Fibroblast of skin of back (primary cell): ENCODE measurements at regions not wholly inside any gene's neighbourhood (a gene's known extent, or its start where the extent isn't known, plus 50 kb on each side); places are given as distances from the start of the nearest gene placed in this dataset.

ENCODE experiments used
- DNase-seq: peaks from one replicate; pipeline ENCODE4 v3.0.0-alpha.2; 2013

DNA sequence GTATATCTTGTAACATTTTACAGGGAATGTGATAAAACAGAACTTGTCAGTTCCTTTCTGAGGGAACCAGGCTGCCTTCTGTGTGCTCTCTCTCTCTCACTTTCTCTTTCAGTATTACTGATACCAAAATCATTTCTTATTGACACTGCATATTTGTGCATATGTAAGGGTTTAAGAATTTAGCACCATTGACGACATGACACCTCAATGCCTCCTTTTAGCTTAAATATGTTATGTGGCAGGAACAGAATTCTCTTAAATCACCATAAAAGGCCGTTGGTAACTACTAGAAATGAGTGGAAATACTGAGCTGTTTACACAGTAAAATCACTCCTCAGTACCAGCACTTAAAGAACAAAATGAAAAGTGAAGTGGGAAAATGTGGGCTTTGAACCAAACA is 457.7 kb upstream of the SYT1 start:
- peak; percentile 54 for DNase-seq

DNA sequence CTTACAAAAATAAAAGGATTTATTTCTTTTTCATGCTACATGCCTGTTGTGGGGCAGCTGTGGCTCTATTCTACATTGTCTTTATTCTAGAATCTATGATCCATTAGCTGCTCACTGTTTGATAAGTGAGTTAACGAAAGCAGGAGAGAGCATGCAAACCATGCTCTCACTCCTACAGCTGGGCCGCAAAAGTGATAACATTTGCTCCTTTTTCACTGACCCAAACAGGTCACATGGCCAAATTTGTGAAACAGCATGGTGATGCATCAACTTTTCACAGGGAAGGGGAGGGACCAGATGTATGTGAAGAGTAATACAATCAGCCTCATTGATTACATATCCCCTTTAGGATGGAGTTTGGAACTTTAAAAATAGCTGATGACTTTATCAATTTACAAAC is 456.9 kb upstream of the SYT1 start:
- DNase-seq, result no peak

DNA sequence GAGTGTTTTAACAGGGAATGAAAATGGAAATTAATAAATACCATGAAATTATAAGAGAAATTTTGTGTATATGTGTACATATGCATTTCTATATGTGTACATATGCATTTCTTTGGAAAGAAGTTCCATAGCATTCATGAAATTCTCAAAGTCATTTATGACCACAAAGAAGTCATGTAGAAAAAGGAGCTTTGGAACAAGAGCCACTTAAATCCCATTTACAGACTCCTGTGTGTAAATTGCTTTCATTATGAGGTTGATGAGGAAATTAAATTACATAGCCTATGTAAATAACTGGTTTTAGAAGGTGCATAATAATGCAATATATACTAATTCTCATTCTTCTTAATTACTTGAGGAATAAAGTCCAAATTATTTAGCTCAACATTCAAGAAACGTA is 450.5 kb upstream of the SYT1 start:
- no peak for DNase-seq

DNA sequence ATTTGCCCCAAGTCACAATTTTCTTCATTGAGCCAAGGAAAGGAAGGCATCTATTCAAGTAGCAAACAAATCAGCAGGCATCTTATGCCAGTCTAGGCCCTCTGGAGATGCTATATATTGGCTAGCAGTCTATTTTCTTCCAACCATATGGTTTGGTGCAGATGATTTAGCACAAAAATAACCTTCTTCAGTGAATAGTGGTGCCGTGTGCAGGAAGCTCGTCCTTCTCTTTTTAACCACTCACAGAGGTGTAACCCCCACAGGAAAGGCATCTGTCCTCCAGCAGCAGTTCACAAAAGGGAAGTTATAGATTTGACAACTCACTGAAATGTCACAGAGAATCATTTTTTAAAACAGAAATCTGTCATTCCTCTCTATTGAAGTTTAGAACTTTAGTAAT is 445.7 kb upstream of the SYT1 start:
- DNase-seq, result no peak

DNA sequence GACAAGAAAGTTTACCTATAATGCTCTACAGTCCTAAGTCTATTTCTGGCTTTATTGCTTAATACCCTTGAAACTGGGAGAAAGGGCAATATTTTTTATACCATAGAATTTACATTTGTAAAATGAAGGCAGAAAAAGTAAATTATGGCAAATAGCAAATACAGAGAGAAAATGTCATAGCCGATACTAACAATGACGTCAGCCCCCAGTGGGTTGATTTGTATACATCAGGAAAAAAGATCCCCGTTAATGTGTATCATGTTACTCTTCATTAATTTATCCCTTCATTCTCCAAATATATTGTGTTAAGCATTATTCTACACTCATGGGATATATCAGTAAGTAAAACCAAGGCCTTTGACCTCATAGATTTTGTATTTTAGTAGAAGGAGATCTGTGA is 445.1 kb upstream of the SYT1 start:
- DNase-seq, result no peak

DNA sequence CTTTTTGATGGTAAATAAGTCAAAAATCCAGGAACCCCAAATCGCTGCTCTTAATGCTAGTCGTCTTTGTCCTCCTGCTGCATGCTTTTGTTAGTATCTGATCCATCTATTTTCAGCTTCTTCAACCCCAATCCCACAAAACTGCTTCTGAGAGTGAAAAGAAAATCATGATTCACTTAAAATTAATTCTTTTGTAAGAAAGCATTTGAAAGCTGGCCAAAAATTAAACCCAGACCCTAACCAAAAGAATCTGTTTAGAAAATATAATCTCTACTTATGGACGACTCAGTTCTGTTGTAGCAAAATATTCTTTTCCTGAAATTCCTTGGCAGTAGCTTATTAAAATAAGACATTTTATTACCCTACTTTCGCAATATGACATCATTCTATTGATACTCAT is 443.6 kb upstream of the SYT1 start:
- peak; percentile 46 for DNase-seq

DNA sequence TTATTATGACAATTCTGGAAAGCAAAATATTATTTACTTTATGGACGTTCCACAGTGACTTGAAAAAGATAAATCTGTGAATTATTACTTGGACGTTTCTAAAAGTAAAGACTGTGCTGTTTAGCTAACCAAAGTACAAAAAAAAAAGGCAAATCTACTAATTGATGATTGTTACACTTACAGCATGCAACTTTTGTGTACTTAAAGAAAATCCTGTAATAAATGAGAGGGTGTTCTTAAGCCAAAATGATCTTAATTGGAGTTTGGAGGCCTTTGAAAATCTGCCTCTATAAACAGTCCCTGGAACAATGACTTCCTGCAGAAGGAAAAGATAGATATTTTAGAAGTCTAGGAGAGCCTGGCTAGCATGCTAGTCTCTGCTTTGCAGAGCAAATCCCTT is 434.0 kb upstream of the SYT1 start:
- DNase-seq, result no peak

DNA sequence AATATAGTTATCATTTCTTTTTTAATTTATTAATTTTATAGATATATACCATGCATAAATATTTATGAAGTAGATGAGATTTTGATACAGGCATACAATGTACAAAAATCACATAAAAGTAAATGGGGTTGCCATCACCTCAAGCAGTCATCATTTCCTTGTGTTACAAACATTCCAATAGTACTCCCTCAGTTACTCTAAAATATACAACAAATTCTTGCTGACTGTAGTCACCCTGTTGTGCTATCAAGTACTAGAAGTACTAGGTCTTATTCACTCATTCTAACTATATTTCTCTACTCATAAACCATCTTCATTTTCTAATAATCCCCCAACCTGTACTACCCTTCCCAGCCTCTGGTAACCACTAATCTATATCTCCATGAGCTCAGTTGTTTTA is 432.6 kb upstream of the SYT1 start:
- peak; percentile 9 for DNase-seq

DNA sequence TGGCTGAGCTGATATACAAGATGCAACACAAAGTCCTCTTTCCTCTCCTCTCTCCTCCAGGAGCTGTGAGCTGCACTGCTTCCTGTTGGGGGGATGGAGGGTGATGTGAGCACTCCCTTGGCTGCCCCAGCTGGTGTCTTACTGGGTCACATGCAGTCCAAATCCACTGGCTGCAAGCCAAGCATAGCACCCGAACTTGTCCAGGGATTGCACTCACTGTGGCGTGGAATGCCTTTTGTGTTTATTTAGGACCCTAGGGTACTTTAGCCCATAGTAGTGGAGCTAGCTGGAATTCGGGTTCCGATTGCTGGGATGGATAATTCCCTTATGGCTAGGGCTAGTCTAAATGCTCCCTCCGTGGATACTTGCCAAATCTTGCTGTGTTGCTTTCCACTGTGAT is 424.9 kb upstream of the SYT1 start:
- DNase-seq, result no peak

DNA sequence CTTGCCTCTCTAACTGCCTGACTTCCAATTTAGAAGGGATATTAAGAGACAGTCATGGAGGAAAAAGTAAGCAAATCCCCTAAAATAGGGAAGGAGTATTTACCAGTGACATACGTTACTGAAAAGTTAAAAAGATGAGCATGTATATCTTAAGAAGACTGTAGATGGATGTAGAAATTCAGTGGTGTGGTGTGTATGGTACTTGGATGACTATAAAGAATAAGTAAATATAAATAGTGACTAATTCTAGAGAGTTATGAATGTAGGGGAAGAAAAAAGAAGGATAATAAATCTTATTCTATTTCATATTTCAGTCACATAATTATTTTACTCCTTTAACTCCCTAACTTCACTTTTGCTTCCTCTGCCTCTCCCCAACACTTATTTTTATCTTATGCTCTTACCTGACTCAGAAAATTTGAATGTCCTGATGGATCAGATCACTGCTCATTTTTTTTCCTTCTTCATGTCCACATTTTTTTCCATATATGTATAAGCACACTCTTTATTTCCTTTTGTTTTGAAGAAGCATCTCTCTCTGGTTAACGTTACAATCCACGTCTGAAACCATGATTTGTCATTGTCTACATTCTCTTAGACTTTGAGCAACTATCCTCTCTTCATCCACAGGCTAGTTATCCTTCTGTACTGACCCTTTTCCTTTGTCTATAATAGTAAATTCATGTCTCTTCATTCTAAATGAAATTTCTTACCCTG is 422.7 kb upstream of the SYT1 start:
- DNase-seq, result no peak

DNA sequence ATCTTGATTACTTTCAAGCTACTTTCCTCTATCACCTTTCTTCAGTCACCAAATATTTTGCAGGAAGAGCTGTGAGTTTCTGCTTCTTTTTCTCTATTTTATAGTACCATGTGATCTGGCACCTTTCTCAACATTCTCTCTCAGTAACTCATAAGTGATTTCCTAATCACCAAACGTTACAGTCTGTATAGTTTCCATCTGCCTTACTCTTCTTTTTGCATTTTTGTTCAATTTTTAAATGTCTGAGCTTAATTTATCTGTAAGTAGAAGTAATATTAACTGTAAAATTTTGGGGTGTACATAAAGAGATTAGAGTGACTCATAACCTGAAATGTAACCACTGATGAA is 422.1 kb upstream of the SYT1 start:
- DNase-seq, result no peak

DNA sequence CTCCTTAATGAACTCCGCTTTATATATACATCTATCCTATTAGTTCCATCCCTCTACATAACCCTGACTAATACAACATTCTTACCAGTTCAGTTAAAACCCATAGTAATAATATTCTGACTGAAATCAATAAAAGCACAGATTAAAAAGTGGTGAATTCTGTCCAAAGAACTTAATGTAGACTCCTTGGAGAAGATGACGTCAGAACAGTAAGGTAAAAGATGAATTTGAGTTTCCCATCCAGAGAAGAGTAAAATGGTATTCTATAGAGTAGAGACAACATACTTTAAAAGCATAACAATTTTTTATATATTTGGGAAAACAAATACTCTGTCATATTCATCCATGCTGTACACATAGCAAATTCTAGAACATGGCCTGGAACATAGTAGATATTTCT is 418.0 kb upstream of the SYT1 start:
- no peak for DNase-seq

DNA sequence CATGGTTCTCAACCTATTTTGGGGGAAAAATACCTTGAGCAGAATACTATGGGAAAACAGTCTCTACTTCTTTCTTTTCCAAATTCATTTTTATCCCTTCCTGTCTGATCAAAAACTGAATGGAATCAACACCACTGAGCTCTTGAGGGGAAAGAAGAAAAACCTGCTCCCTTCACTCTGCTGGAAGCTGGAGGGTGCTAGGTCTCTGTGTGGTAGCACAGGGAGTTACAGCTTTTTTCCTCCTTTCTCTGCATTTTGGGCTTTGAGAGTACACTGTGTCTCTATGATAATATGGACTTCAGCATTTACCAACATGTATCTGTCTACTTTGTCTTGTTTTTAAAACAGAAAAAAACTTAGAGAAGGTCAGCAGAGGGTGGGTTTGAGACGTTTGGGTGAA is 417.2 kb upstream of the SYT1 start:
- DNase-seq, result no peak

DNA sequence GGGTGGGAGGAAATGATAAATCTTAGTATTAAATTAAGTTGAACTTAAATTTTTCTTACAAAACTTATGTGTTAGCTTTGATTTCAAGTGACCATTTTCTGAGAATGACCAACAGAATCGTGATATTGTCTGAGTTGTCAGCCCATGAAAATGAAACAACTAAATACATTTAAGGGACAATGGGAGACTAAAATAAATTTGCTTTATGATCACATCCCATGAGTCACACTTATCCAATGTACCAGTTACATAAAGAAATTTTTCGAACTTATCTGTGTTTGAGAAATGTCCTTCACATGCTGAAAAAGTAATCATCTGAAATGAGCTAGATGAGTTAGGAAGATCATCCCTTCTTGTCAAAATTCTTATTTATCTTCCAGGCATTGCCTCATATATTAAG is 415.9 kb upstream of the SYT1 start:
- DNase-seq, result no peak

DNA sequence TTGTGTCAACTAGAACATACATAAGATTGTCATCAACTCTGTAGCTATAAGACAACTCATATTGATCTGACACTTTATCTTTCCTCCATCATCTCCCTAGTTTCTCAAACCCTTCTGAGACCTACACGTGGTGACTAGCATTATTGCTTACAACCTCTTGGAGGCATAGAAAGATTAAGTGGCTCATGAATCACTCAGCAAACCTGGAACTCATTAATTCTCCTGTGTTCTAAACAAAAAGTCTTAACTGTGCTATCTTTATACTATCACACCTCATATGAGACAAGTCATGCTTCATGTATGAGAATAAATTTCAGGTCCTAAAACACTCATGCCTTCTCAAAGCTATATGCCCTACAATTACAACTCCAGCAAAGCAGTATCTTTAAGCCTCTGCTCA is 408.6 kb upstream of the SYT1 start:
- DNase-seq, result no peak

DNA sequence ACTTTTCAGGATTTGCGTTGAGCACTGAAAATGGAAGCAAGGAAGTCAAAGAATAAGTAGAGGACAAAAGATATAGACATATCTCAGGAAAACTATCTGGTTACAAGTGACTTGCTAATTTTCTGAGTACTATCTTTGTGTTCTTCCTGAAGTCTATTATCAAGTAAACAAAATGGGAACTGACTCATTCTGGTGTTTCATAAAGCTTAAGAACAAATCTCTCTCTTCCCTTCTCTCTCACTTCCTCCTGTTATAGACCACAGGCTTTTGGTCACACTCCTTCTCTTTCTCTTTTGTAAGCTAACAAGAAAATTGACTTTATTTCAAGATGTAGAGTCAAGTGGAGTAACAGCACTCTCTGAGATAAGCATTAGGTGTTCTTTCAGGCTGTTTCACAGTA is 406.6 kb upstream of the SYT1 start:
- DNase-seq, result no peak

DNA sequence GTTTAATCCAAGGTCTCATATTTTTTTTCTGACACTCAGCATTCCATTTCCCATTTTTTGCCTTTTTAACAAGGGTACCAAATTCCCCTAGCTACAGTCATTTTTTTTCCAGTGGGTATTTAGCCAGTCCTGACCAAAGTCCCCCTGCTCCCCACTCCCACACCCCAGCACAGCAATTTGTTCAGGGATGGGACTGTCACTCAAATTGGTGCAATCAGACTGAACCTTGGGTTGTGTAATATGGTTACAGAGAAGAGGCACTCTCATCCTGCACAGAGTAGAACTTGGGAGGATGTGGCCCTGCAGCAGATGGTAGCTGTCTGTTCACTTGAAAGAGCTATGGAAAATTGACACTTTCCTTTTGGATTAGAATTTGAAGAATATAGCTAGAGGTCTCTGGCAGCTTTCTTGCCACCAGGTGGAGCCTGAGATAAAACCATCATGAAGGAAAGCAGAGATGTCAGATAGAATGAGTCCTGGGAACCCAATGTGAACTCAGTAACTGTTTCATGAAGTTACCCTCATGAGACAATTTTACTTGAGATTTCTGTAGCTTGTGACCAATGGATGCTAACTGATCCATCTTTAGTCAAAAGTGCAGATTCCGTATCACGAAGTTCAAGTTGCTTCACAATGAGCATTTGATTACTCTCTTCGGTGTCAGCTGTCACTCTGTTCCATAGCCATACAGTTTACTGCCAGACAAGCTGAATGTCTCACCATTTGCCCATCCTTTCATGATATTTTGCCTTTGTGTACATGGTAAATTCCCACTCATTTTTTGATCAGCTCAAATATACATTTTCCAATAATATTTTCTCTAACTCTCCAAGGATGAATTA is 394.0 kb upstream of the SYT1 start:
- DNase-seq, result peak; percentile 46

DNA sequence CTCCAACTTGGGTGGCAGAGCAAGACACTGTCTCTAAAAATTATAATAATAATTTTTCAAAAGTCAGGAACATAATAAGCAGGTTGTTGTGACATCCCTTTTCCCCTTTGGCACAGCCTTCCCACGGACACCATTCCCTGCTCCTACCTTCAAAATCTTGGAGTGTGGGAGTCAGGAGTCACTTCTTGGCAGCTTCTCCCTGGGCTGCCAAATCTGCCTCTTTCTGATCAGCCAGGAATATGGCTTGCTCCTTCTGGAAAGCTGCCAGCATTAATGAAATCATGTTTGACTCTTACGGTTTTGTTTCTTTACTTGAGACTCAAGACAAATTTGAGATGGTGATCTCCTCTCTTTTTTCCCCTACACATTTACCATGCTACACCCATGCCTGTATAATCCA is 391.4 kb upstream of the SYT1 start:
- DNase-seq, result peak; percentile 5

DNA sequence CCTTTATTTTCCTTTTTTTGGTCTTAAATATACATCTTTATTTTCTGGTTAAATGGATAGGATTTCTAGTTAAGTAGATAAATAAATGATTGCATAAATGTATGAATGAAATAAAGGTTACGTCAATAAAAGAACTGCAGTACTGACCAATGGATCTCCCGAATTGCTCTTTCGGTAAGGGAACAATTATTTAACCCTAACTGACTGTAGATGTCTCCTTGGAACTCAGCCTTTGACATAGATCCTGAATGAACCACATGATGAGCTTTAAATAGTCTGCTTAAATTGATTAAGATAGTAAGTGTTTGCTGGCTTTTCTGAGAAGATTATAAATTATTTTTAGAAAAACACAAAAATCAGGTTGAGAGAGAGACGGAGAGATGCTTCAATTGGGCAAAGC is 391.0 kb upstream of the SYT1 start:
- DNase-seq, result no peak

DNA sequence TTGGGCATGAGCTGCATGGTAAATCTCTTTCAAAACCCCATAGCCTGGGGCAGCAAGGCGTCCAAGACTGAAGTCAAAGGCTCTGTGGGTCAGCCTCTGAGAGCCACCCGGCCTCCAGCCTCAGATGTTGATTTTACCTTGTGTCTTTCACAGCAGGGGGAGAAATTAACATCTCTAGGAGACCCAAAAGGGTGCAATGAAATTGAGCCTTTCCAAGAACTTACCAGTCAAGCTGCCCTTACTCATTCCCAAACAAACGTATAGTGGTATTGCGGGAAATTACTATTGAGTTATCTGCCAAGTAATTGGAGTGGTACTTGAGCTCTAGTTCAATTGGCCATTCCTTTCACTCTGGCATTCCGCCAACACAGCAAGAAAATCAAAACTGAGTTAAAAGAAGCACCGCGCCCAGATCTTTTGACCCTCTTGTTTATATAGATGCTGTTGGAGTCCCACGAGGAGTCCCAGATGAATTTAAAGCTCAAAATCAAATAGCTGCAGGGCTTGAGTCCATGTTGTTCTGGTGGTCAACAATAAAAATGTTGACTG is 380.7 kb upstream of the SYT1 start:
- DNase-seq, result no peak

DNA sequence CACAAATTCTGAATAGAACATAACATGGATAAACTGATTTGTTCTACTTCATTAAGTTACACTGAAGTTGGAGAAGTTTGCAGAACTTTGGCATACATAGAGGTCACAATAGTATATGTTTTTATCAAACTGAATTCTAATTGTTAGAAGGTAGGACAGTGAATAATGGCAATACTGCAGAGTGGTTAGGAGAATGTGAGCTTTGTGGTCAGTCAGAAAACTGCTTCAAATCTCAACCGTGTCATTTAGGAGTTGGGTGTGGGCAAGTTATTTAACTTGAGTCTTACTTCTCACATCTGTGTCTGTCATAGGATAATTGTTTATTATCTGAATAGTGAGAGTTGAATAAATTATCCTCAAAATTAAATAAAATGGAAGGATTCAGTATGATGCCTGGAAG is 374.6 kb upstream of the SYT1 start:
- DNase-seq, result no peak

DNA sequence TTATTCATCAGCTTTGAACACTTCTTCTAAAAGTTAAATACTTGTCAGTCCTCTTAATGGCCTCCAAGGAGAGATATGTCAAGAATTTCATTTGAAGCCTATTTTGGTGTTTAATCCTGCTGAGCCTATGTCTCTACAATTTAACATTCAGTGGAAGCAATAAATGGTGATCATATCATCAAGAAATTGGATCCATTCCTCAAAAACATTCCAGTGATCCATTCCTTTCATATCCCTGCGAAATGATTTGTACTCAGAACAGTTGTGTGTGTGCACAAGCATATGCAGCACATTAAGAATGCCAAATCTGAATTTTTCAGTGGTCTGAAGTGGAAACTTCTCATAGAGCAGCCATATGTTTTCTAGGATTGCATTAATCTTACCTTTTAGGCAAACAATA is 373.7 kb upstream of the SYT1 start:
- DNase-seq, result peak; percentile 2

DNA sequence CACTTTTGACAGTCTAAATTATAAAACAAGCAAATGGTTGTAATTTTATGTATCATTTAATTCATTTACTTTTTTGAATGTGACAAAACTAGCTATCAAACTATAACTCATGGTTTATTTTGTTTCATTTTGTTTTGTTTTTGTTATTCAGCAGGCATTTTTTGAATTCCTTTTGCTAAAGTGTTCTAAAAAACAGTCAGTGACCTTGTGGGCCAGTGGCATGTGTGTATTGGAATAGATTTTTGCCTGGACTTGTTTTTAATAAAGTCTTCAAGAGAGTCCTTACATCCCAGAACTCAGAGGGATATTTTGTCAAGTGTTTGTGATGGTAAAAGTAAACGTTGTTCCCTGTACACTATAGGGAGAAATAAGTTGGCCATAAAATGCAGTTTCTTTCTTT is 369.7 kb upstream of the SYT1 start:
- DNase-seq, result peak; percentile 6

DNA sequence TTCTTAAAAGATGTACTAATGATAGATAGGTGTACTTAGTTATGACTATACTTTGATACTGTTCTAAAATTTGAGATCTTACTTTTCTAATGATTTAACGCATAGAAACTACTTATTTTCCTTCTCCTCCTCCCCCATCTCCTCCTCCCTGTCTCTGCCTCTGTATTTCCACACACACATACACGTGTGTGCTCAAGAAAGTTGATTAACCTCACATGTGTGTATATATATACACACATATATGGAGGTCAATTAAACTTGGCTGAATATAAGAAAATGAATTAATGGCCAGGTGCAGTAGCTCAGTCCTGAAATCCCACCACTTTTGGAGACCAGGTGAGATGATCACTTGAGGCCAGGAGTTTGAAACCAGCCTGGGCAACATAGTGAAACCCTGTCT is 362.7 kb upstream of the SYT1 start:
- no peak for DNase-seq
